T-helper 2 cell treated with Interferon-gamma antibody and Interleukin-4, amounts not matched to agents 5 μg/mL and 100 μg/mL, for 36 hours (primary cell): ENCODE measurements at regions not wholly inside any gene's neighbourhood (a gene's known extent, or its start where the extent isn't known, plus 50 kb on each side); places are given as distances from the start of the nearest gene placed in this dataset.

ENCODE experiments used
- DNase-seq: peaks from one replicate; pipeline ENCODE4 v3.0.0; 2021; ENCODE audit warnings: low spot score
- H3K27ac Mint-ChIP-seq: one replicate; pipeline ENCODE4 v1.8.0; 2021; ENCODE audit warnings: mild to moderate bottlenecking, mixed read lengths
- H3K27me3 Mint-ChIP-seq: one replicate; pipeline ENCODE4 v1.8.0; 2021; ENCODE audit warnings: low read depth, mixed read lengths
- H3K36me3 Mint-ChIP-seq: one replicate; pipeline ENCODE4 v1.8.0; 2021; ENCODE audit warnings: low read depth, mixed read lengths
- H3K4me1 Mint-ChIP-seq: one replicate; pipeline ENCODE4 v1.8.0; 2021; ENCODE audit warnings: low read depth, mixed read lengths
- H3K4me3 Mint-ChIP-seq: one replicate; pipeline ENCODE4 v1.8.0; 2022; ENCODE audit warnings: mild to moderate bottlenecking, moderate library complexity, mixed read lengths
- H3K9me3 Mint-ChIP-seq: one replicate; pipeline ENCODE4 v1.8.0; 2021; ENCODE audit warnings: mixed read lengths

DNA sequence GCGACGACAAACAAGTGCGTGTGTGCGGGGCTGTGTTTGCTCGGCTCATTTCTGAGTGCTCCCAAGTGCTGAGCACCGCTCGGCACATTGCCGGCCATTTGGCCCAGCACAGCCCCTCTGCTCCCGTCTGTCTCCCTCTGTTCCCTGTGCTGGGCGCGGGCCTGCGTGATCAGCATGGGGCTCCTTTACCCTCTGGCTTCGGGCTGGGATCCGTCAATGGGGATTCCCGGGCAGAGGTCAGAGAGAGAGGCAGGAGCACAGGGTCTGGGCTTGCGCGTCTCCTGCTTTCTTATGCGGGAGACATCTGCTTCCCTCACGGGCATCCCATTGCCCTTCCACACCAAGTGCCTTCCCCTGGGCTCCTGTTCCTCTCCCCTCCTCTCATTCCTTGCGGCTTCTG, 234.0 kb downstream of the ACKR3 start:
- H3K36me3 Mint-ChIP-seq, result no peaks in the 10 kb centered on the region
- H3K4me1 Mint-ChIP-seq, result no peaks in the 10 kb centered on the region
- peaks cover 14% of the 10 kb centered on the region for H3K9me3 Mint-ChIP-seq
- H3K4me3 Mint-ChIP-seq, result no peak overlapping the region
- DNase-seq, result no peak
- no peaks in the 10 kb centered on the region for H3K27me3 Mint-ChIP-seq
- no peak overlapping the region for H3K27ac Mint-ChIP-seq

DNA sequence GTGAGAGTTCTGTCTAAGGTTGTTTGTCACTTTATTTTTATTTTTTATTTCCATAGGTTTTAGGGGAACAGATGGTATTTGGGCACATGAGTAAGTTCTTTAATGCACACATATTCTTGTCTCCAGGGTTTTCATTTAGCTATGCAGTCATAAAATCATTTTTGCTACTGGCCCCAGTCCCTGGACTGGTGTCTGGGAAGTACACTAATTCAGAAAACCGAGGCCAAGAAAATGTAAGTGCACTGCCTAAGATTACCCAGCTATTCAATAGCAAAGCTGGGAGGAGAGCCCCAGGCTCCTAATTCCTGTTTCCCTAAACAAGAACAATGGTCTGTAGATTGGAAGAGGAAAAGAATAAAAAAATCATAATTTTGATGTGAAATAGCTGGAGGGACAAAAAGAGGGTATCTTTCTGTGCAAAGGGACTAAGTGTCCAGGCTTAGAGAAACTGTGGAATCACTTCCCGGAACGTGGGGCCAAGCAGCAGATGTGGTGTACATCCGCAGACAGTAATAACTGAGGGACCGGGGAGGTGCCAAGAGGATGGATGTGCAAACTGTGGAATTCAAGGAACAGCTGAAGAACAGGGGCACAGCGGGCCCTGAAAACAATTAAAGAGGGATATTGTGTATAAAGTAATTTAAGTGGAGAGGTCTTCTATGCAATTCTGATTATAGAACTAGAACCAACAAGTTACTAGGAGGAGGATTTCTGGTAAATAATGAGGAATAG, 236.3 kb downstream of the ACKR3 start:
- Mint-ChIP-seq H3K9me3 (peaks cover 19% of the 10 kb centered on the region), H3K36me3 (no peaks in the 10 kb centered on the region), H3K4me1 (no peaks in the 10 kb centered on the region), H3K27ac (no peak overlapping the region), H3K4me3 (no peak overlapping the region), H3K27me3 (no peaks in the 10 kb centered on the region)
- DNase-seq, result no peak

DNA sequence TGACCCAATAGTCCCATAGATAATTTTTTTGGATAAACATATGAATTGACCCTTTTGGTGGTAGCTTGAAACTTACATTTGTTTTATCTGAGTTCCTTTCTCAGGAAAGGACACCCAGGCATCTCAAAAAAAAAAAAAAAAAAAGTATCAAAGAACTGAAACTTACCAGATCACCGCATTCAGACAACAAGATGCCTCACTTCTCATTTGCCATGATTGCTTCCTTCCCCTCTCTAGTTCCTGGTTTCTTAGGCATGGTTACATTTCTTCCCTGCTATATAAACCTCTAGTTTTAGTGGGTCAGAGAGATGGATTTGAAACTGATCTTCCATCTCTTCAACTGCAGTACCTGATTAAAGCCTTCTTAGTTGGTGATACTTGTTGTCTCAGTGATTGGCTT, 240.1 kb downstream of the ACKR3 start:
- Mint-ChIP-seq H3K27ac (no peak overlapping the region), H3K9me3 (peaks cover 19% of the 10 kb centered on the region), H3K4me1 (no peaks in the 10 kb centered on the region), H3K27me3 (no peaks in the 10 kb centered on the region), H3K36me3 (no peaks in the 10 kb centered on the region), H3K4me3 (no peak overlapping the region)
- DNase-seq, result no peak

- Mint-ChIP-seq H3K27me3 (no peaks in the 10 kb centered on the region), H3K27ac (no peak overlapping the region), H3K4me3 (no peak overlapping the region), H3K4me1 (no peaks in the 10 kb centered on the region), H3K9me3 (peaks cover 15% of the 10 kb centered on the region), H3K36me3 (no peaks in the 10 kb centered on the region)
- DNase-seq, result no peak
Observed at GRCh38 chr2:236811062-236811656, 241.5 kb downstream of the ACKR3 start.

GRCh38 chr2:236813766-236814165, 244.1 kb downstream of the ACKR3 start:
- Mint-ChIP-seq H3K4me3 (no peak overlapping the region), H3K9me3 (peaks cover 4% of the 10 kb centered on the region), H3K36me3 (no peaks in the 10 kb centered on the region), H3K27ac (no peak overlapping the region), H3K4me1 (no peaks in the 10 kb centered on the region), H3K27me3 (no peaks in the 10 kb centered on the region)
- no peak for DNase-seq

DNA sequence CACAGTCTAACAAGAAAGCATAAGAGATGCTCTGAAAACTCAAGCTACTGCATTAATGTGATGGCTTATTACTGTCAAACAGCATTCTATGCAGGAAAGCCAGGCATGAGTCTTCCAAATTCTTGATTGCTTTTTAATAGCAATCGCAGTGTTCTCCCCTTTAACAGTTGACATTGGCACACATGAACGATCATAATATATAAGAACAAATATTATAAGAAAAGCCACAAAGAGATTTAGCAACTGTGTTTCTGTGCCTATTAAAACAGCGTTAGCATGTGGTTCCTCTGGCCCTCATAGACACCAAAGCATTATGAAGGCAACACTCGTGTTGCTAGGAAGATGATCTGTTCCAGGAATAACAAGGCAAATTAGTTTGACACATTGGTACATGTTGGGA, 245.0 kb downstream of the ACKR3 start:
- no peak overlapping the region for H3K4me3 Mint-ChIP-seq
- no peaks in the 10 kb centered on the region for H3K36me3 Mint-ChIP-seq
- H3K4me1 Mint-ChIP-seq, result no peaks in the 10 kb centered on the region
- H3K9me3 Mint-ChIP-seq, result no peaks in the 10 kb centered on the region
- DNase-seq, result no peak
- no peaks in the 10 kb centered on the region for H3K27me3 Mint-ChIP-seq
- H3K27ac Mint-ChIP-seq, result no peak overlapping the region

- no peaks in the 10 kb centered on the region for H3K9me3 Mint-ChIP-seq
- H3K27me3 Mint-ChIP-seq, result no peaks in the 10 kb centered on the region
- H3K4me3 Mint-ChIP-seq, result no peak overlapping the region
- no peak overlapping the region for H3K27ac Mint-ChIP-seq
- no peak for DNase-seq
- H3K4me1 Mint-ChIP-seq, result no peaks in the 10 kb centered on the region
- H3K36me3 Mint-ChIP-seq, result no peaks in the 10 kb centered on the region
Observed at GRCh38 chr2:236815746-236816145, 246.1 kb downstream of the ACKR3 start.

GRCh38 chr2:236816197-236817170, 246.9 kb downstream of the ACKR3 start:
- H3K36me3 Mint-ChIP-seq, result no peaks in the 10 kb centered on the region
- H3K4me3 Mint-ChIP-seq, result no peak overlapping the region
- no peak for DNase-seq
- H3K27me3 Mint-ChIP-seq, result no peaks in the 10 kb centered on the region
- H3K4me1 Mint-ChIP-seq, result no peaks in the 10 kb centered on the region
- no peak overlapping the region for H3K27ac Mint-ChIP-seq
- no peaks in the 10 kb centered on the region for H3K9me3 Mint-ChIP-seq

DNA sequence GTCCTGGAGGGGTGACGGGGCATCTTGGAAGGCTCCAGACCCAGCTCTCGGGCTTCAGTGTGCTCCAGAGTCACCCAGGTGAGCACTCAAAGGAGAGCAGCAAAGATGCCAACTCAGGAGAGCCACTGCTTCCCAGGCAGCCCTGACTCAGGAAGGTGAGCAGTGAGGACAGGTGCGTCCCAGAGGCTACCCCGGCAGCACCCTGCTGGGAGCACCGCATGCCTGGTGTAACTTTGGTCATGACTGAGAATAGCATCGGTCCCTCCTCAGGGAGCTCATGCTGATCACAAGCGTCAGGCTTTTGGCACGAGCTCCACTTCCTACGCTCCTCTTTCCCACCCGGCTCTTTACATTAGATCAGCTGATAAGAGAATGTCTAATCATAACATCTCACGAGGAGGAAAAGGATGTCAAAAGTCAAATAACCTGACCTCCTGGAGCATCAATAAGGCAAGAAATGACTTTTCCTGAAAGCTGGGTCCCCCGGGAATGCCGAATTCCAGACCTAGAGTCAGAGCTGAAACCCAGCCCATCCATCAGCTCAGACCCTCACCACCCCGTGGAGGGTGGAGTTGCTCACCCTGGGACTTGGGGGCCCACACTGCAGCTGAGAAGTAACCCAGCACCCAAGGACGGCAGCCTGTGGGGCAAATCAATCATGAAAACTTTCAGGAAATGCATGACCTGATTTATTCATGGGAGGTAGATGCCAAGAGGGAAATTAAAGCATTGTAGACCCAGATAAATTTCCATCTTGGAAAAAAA, 248.8 kb downstream of the ACKR3 start:
- Mint-ChIP-seq H3K27ac (no peak overlapping the region), H3K36me3 (no peaks in the 10 kb centered on the region), H3K4me3 (no peak overlapping the region), H3K9me3 (no peaks in the 10 kb centered on the region), H3K4me1 (no peaks in the 10 kb centered on the region), H3K27me3 (no peaks in the 10 kb centered on the region)
- no peak for DNase-seq

DNA sequence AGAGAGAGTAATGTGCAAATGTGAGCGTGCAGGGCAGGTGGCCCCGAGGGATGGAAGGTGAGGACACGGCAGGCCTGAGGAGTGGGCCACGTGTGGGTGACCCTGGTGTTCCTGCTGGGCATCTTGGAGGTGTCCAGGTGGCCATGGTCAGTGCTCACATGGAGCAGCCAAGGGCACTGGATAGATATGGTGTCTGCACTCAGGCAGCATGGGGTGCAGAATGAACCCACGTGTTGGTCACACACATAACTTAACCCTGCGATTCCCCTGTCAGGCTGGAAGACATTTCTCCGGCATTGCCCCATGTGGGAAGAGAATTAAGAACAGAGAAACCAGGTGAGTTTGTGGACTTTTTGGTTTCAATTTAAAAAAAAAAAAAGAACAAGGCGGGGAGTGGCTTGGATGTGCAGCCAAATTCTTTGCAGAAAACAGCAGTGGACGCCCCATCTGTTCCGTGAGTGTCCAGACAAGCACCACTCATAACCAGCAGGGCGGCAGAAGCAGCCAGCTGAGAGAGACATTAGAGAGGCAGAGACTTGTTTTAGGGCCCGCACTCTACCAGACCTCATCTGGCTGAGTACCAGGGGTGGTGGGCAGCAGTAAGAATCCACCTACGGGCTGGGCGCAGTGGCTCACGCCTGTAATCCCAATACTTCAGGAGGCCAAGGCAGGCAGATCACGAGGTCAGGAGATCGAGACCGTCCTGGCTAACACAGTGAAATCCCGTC, 249.8 kb downstream of the ACKR3 start:
- Mint-ChIP-seq H3K4me3 (no peak overlapping the region), H3K27me3 (no peaks in the 10 kb centered on the region), H3K9me3 (no peaks in the 10 kb centered on the region), H3K4me1 (no peaks in the 10 kb centered on the region), H3K27ac (no peak overlapping the region), H3K36me3 (no peaks in the 10 kb centered on the region)
- DNase-seq, result no peak

DNA sequence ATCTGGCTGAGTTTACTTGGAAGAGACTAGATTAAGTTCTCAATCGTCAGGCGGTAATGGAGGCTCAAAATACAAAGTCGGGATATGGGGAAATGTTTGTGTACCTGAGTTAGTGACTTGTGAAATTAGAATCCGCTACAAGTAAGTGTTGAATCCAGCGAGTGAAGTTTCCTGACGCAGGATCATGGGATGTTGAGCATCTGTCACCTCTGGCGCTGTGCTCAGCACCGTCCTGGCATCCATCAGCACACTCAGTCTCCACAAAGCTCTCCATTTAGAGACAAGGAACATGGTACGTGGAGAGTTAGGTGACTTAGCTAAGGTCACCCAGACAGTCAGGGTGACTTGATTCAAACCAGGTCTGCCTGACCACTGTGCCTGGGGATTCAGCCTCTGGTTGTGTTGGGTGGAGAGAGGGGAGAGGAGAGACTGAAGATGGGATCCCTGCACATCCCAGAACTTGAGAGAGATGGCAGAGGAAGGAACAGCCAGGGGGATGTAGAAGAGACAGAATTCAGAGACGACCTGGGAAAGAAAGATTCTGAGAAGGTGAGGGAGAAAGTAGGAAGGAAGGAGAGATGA, 251.2 kb downstream of the ACKR3 start:
- Mint-ChIP-seq H3K27me3 (no peaks in the 10 kb centered on the region), H3K4me1 (no peaks in the 10 kb centered on the region), H3K36me3 (no peaks in the 10 kb centered on the region), H3K9me3 (no peaks in the 10 kb centered on the region), H3K4me3 (no peak overlapping the region), H3K27ac (no peak overlapping the region)
- no peak for DNase-seq

GRCh38 chr2:236823041-236823629, 253.5 kb downstream of the ACKR3 start:
- no peak for DNase-seq
- Mint-ChIP-seq H3K9me3 (no peaks in the 10 kb centered on the region), H3K36me3 (no peaks in the 10 kb centered on the region), H3K4me1 (no peaks in the 10 kb centered on the region), H3K27ac (no peak overlapping the region), H3K4me3 (no peak overlapping the region), H3K27me3 (no peaks in the 10 kb centered on the region)

GRCh38 chr2:236823963-236824362, 254.3 kb downstream of the ACKR3 start:
- Mint-ChIP-seq H3K4me1 (no peaks in the 10 kb centered on the region), H3K27ac (no peak overlapping the region)

More at GRCh38 chr2:236823963-236824362, 254.3 kb downstream of the ACKR3 start:
- Mint-ChIP-seq H3K27me3 (no peaks in the 10 kb centered on the region), H3K9me3 (no peaks in the 10 kb centered on the region), H3K36me3 (no peaks in the 10 kb centered on the region), H3K4me3 (no peak overlapping the region)
- no peak for DNase-seq
